Lower leg skin (tissue), 4 donors: ENCODE measurements at regions not wholly inside any gene's neighbourhood (a gene's known extent, or its start where the extent isn't known, plus 50 kb on each side); places are given as distances from the start of the nearest gene placed in this dataset.

Experiments
- DNase-seq, 2 donors: peaks; one replicate each; pipeline ENCODE4 v3.0.0-alpha.2; 2019; ENCODE audit warnings: low spot score in 2 of 2
- H3K4me3 ChIP-seq: fragments of 200-600 bp; sonication (generic); 2 replicates; pipeline ENCODE4 v1.5.1; 2017; ENCODE audit warnings: mild to moderate bottlenecking, low read depth; ENCODE audit not compliant: poor library complexity, severe bottlenecking
- POLR2A ChIP-seq, 2 donors: fragments of 450-650 bp; IDR thresholded peaks; one replicate each; pipeline ENCODE4 v1.6.1; 2016 to 2017; ENCODE audit warnings: antibody characterized with exemption in 2 of 2, mild to moderate bottlenecking in 1 of 2, moderate library complexity in 1 of 2
- WGBS, 2 donors: methylation state at CpG; one replicate each; pipeline ENCODE4 v1.1.5; 2018; 5-methylcytosine and 5-hydroxymethylcytosine counted together
- intact Hi-C: fragments of 100-400 bp; cut with DNase I; formaldehyde crosslinking; loops from one replicate; pipeline ENCODE4 v1.15.0; 2023; ENCODE audit warnings: low total_unique reads
- TF ChIP-seq, protein P1 (sequence below), 3 donors: fragments of 450-650 bp; IDR thresholded peaks; one replicate each; pipeline ENCODE4 v1.5.1; 2016; ENCODE audit warnings: antibody characterized with exemption in 3 of 3, mild to moderate bottlenecking in 3 of 3, moderate library complexity in 2 of 3

DNA sequence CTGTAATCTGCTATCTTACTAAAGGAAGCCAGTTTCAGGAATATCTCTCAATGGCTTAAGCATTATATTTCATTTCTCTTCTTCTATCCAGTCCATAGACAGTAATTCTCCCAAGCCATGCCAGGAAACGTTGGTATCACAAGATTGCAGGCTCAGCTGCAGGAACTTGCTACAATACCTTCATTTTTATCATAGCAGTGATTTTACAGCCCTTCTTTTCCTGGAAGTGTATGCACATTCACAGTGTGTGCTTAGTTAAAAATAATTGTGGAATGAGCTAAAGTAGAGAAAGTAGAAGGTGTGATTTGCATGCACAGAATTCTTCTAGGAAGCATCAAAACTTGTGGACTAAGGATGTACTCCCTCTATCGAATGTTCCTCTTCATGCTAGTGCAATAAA lies 647.2 kb upstream of the PTBP2 start:
- TF ChIP-seq, protein P1, sequence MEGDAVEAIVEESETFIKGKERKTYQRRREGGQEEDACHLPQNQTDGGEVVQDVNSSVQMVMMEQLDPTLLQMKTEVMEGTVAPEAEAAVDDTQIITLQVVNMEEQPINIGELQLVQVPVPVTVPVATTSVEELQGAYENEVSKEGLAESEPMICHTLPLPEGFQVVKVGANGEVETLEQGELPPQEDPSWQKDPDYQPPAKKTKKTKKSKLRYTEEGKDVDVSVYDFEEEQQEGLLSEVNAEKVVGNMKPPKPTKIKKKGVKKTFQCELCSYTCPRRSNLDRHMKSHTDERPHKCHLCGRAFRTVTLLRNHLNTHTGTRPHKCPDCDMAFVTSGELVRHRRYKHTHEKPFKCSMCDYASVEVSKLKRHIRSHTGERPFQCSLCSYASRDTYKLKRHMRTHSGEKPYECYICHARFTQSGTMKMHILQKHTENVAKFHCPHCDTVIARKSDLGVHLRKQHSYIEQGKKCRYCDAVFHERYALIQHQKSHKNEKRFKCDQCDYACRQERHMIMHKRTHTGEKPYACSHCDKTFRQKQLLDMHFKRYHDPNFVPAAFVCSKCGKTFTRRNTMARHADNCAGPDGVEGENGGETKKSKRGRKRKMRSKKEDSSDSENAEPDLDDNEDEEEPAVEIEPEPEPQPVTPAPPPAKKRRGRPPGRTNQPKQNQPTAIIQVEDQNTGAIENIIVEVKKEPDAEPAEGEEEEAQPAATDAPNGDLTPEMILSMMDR (IDR thresholded peaks at IDR 0.05): no peak
- no peak for DNase-seq
- no peak overlapping the region for H3K4me3 ChIP-seq
- 38 to 39% methylated on average over 2 of the region's 2 CpGs for WGBS, 2 donors
- intact Hi-C loops: no loop called here

DNA sequence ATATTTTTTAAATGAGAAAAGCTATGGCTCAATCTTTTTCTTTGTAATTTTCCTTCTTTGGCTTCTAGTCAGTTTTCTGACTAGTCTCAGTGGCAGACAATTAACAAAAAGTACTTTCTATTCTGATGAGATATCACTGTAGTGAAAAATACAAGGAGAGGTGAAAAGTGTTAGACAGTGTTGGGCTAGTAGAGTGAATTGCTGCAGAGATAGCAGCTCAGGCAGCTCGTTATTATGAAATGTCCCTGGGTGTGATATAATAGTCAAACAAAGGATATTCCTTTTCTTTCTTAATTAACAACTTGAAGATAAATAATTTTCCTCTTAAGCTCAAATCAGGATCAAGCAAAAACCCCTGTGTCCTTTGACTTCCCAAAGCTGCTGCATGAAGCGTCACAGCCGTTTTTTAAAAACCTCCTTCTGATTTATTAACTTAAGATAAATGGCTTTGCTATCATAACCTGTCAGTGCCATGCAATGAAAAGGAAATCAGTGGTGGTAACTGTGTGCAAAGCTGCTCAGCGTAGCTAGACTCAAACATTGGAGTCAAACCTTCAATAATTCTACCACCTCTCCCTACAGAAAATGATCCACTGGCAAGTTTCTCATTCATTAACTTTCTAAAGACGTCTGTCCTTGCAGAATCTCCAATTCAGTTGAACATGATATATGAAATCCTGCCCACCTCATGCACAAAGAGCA lies 646.6 kb upstream of the PTBP2 start:
- WGBS, 2 donors: 40 to 48% methylated on average over 5 of the region's 5 CpGs
- TF ChIP-seq, protein P1 (IDR thresholded peaks at IDR 0.05): no peak
- no peak for TF ChIP-seq POLR2A (IDR thresholded peaks at IDR 0.05)
- no peak overlapping the region for H3K4me3 ChIP-seq
- intact Hi-C loops: no loop called here
- no peak for DNase-seq

DNA sequence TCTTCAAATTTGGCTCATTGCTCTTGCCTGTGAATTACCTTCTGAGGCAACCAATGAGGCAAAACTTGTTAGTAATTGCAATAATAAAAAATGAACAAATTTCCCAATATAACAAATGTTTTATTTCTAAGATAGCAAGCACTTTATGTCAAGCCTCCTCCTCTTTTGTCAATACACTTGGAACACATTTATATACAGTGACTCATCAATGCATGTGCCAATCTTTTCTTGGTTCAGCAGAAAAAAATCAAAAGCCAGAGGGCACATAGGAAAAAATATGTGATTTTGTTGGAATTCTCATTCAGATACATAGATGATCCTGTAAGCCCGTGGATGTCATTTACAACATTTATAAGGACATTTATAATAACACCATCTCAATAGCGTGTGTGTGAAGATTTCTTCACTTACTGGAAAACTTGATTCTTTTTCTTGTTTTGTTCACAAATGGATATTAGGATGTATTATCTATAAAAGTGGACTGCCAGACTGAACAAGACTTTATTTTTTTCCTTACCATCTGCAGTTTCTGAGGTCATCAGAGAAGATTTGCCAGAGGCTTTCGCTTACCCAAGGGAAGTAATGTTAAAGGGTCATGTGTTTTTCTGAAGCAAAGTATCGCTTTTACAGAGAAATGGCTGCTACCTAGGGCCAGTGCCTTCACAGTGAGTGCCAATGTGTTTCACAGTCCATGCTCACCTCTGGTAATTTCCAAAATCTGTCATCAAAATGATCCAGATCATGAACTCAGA lies 645.7 kb upstream of the PTBP2 start:
- intact Hi-C loops: no loop called here
- WGBS, 2 donors: 43 to 50% methylated on average over 4 of the region's 4 CpGs
- TF ChIP-seq, protein P1 (IDR thresholded peaks at IDR 0.05): no peak
- no peak for TF ChIP-seq POLR2A (IDR thresholded peaks at IDR 0.05)
- no peak for DNase-seq
- no peak overlapping the region for H3K4me3 ChIP-seq

DNA sequence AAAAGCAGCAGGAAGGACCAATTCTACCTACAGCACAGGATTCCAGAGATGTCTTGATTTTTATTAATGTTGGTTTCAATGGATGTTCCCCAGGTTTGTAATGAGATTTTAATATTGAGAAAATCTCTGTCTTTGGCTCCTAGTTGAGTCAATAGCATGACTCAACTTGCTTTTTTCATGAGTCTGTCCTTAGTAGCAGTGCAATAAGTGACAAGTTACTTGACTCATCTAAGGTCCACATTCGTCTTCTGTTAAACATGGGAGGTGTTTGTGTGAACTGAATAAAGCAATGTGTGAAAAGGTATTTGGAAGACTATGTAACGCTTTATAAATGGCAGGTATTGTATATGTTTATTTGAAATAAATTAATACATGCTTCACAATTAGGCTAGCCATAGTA lies 645.0 kb upstream of the PTBP2 start:
- intact Hi-C loops: no loop called here
- TF ChIP-seq, protein P1 (IDR thresholded peaks at IDR 0.05): no peak
- TF ChIP-seq POLR2A (IDR thresholded peaks at IDR 0.05): no peak
- H3K4me3 ChIP-seq: no peak overlapping the region
- DNase-seq: no peak
- WGBS, 2 donors: 59 to 62% methylated on average over 2 of the region's 2 CpGs

DNA sequence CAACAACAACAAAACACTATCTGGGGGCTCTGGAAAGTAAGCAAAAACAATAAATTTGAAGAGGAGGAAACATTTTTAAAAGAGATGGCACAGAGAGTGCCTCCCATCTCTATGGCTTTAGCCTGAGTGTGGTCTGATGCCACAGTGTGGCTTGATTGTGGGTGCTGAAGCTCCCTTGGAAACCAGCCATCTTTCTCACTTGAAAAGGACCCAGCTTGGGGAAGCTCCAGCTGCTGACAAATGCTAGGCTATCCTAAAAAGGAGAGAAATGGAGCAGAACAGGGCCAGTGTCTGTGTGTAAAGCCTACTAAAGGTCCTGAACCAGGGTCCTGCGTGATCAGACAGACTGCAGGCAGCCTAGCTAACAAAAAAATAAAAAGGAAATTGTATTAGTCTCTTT lies 642.0 kb upstream of the PTBP2 start:
- TF ChIP-seq, protein P1 (IDR thresholded peaks at IDR 0.05): no peak
- TF ChIP-seq POLR2A (IDR thresholded peaks at IDR 0.05): no peak
- 88 to 97% methylated on average over 1 of the region's 1 CpG for WGBS, 2 donors
- intact Hi-C loops: no loop called here
- DNase-seq: no peak
- H3K4me3 ChIP-seq: no peak overlapping the region
